GM12878 (cell line): ENCODE measurements at regions not wholly inside any gene's neighbourhood (a gene's known extent, or its start where the extent isn't known, plus 50 kb on each side); places are given as distances from the start of the nearest gene placed in this dataset.

Experiments used
- EP300 ChIP-seq, 2 experiments: fragments of 150-350 bp in 1 of 2; IDR thresholded peaks; 2 replicates each; pipeline ENCODE4 v1.6.1; 2011 to 2012; ENCODE audit warnings: low read depth in 2 of 2, low read length in 2 of 2, borderline replicate concordance in 1 of 2, improper control_type of control experiment in 1 of 2, inconsistent platforms in 1 of 2; ENCODE audit not compliant: control insufficient read depth in 1 of 2
- GABPA ChIP-seq: IDR thresholded peaks from 2 replicates; pipeline ENCODE4 v1.6.1; 2014; ENCODE audit warnings: antibody characterized with exemption, low read depth, mild to moderate bottlenecking, inconsistent platforms
- NR2C2 ChIP-seq: IDR thresholded peaks from 2 replicates; pipeline ENCODE4 v1.6.1; 2011; ENCODE audit warnings: borderline replicate concordance, low read depth; ENCODE audit not compliant: control insufficient read depth, insufficient read length
- POLR2A ChIP-seq: IDR thresholded peaks from 2 replicates; pipeline ENCODE4 v1.6.1; 2011; ENCODE audit warnings: low read depth, mild to moderate bottlenecking, low read length
- POLR2AphosphoS5 ChIP-seq: IDR thresholded peaks from 2 replicates; pipeline ENCODE4 v1.6.1; 2011; ENCODE audit warnings: mild to moderate bottlenecking, low read length, inconsistent platforms
- RFX5 ChIP-seq: IDR thresholded peaks from 2 replicates; pipeline ENCODE4 v1.6.1; 2011; ENCODE audit warnings: low read depth, low read length, improper control_type of control experiment
- SREBF2 ChIP-seq: IDR thresholded peaks from 2 replicates; pipeline ENCODE4 v1.6.1; 2012; ENCODE audit warnings: mild to moderate bottlenecking, low read length
- TF ChIP-seq, protein P1 (sequence below): fragments of 450-650 bp; conservative IDR thresholded peaks from 2 replicates; pipeline ENCODE4 v1.6.1; 2017; ENCODE audit warnings: mild to moderate bottlenecking, moderate library complexity
- TF ChIP-seq, protein P2 (sequence below): IDR thresholded peaks from 2 replicates; pipeline ENCODE4 v1.6.1; 2012; ENCODE audit warnings: mild to moderate bottlenecking, low read depth, low read length
- TF ChIP-seq, protein P3 (sequence below), 3 experiments: IDR thresholded peaks in 2 of 3; conservative IDR thresholded peaks in 1 of 3; 2 replicates each; pipeline ENCODE4 v1.5.1; 2011; ENCODE audit warnings: low read depth in 3 of 3, low read length in 3 of 3, mild to moderate bottlenecking in 3 of 3, control low read depth in 2 of 3, moderate library complexity in 2 of 3, inconsistent platforms in 1 of 3, mixed read lengths in 1 of 3; ENCODE audit not compliant: control insufficient read depth in 2 of 3, insufficient read depth in 1 of 3; ENCODE audit errors: extremely low read depth in 1 of 3

DNA sequence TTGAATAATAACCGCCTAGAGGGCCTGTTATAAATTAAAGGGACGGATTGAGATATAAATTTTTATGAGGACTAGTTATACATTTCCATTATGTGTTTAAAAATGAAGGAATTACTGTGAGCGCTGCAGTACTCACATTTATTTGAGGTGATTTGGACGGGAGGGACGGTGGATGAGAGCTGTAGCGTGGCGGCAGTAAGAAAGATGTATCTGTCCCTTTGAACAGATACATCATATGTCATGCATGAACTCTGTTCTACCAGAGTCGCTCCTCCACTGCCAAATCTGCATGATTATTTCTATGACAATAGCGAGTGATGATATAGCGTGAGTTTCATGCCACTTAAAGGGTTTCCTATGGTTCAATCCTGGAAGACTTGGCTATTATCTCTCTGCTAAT lies 538.8 kb downstream of the MCTP2 start:
- TF ChIP-seq POLR2A (no peak), POLR2AphosphoS5 (no peak), SREBF2 (no peak), RFX5 (no peak), NR2C2 (no peak), GABPA (no peak), EP300 (IDR thresholded peaks at IDR 0.05; ENCODE audit: borderline replicate concordance in 1 of 2, control insufficient read depth in 1 of 2, low read depth in 2 of 2, low read length in 2 of 2) (no peak)
- TF ChIP-seq, protein P1, sequence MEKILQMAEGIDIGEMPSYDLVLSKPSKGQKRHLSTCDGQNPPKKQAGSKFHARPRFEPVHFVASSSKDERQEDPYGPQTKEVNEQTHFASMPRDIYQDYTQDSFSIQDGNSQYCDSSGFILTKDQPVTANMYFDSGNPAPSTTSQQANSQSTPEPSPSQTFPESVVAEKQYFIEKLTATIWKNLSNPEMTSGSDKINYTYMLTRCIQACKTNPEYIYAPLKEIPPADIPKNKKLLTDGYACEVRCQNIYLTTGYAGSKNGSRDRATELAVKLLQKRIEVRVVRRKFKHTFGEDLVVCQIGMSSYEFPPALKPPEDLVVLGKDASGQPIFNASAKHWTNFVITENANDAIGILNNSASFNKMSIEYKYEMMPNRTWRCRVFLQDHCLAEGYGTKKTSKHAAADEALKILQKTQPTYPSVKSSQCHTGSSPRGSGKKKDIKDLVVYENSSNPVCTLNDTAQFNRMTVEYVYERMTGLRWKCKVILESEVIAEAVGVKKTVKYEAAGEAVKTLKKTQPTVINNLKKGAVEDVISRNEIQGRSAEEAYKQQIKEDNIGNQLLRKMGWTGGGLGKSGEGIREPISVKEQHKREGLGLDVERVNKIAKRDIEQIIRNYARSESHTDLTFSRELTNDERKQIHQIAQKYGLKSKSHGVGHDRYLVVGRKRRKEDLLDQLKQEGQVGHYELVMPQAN: no peak
- TF ChIP-seq, protein P2, sequence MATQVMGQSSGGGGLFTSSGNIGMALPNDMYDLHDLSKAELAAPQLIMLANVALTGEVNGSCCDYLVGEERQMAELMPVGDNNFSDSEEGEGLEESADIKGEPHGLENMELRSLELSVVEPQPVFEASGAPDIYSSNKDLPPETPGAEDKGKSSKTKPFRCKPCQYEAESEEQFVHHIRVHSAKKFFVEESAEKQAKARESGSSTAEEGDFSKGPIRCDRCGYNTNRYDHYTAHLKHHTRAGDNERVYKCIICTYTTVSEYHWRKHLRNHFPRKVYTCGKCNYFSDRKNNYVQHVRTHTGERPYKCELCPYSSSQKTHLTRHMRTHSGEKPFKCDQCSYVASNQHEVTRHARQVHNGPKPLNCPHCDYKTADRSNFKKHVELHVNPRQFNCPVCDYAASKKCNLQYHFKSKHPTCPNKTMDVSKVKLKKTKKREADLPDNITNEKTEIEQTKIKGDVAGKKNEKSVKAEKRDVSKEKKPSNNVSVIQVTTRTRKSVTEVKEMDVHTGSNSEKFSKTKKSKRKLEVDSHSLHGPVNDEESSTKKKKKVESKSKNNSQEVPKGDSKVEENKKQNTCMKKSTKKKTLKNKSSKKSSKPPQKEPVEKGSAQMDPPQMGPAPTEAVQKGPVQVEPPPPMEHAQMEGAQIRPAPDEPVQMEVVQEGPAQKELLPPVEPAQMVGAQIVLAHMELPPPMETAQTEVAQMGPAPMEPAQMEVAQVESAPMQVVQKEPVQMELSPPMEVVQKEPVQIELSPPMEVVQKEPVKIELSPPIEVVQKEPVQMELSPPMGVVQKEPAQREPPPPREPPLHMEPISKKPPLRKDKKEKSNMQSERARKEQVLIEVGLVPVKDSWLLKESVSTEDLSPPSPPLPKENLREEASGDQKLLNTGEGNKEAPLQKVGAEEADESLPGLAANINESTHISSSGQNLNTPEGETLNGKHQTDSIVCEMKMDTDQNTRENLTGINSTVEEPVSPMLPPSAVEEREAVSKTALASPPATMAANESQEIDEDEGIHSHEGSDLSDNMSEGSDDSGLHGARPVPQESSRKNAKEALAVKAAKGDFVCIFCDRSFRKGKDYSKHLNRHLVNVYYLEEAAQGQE: no peak
- TF ChIP-seq, protein P3, sequence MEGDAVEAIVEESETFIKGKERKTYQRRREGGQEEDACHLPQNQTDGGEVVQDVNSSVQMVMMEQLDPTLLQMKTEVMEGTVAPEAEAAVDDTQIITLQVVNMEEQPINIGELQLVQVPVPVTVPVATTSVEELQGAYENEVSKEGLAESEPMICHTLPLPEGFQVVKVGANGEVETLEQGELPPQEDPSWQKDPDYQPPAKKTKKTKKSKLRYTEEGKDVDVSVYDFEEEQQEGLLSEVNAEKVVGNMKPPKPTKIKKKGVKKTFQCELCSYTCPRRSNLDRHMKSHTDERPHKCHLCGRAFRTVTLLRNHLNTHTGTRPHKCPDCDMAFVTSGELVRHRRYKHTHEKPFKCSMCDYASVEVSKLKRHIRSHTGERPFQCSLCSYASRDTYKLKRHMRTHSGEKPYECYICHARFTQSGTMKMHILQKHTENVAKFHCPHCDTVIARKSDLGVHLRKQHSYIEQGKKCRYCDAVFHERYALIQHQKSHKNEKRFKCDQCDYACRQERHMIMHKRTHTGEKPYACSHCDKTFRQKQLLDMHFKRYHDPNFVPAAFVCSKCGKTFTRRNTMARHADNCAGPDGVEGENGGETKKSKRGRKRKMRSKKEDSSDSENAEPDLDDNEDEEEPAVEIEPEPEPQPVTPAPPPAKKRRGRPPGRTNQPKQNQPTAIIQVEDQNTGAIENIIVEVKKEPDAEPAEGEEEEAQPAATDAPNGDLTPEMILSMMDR (IDR thresholded peaks at IDR 0.05 in 2 of 3, conservative IDR thresholded peaks at IDR 0.05 in 1 of 3; ENCODE audit: control insufficient read depth in 2 of 3, extremely low read depth in 1 of 3, insufficient read depth in 1 of 3, low read depth in 3 of 3, low read length in 3 of 3): no peak
